Duodenal mucosa (tissue), 2 donors: ENCODE measurements at regions not wholly inside any gene's neighbourhood (a gene's known extent, or its start where the extent isn't known, plus 50 kb on each side); places are given as distances from the start of the nearest gene placed in this dataset.

Source experiments
- H3K27ac ChIP-seq: one replicate; pipeline ENCODE4 v1.7.0; 2013; ENCODE audit warnings: low read depth, low read length
- H3K27me3 ChIP-seq, 2 donors: one replicate each; pipeline ENCODE4 v1.7.0; 2013; ENCODE audit warnings: low read length in 2 of 2, control low read depth in 1 of 2; ENCODE audit not compliant: insufficient read depth in 2 of 2, control insufficient read depth in 1 of 2
- H3K36me3 ChIP-seq, 2 donors: one replicate each; pipeline ENCODE4 v1.7.0; 2013; ENCODE audit warnings: low read length in 2 of 2, control low read depth in 1 of 2; ENCODE audit not compliant: insufficient read depth in 2 of 2, control insufficient read depth in 1 of 2
- H3K4me1 ChIP-seq, 2 donors: one replicate each; pipeline ENCODE4 v1.7.0; 2013; ENCODE audit warnings: low read length in 2 of 2, control low read depth in 1 of 2; ENCODE audit not compliant: insufficient read depth in 2 of 2, control insufficient read depth in 1 of 2
- H3K4me3 ChIP-seq, 2 donors: one replicate each; pipeline ENCODE4 v1.7.0; 2013; ENCODE audit warnings: low read length in 2 of 2, low read depth in 1 of 2
- H3K9ac ChIP-seq, 2 donors: one replicate each; pipeline ENCODE4 v1.7.0; 2013; ENCODE audit warnings: low read length in 2 of 2, low read depth in 1 of 2
- H3K9me3 ChIP-seq, 2 donors: one replicate each; pipeline ENCODE4 v1.7.0; 2013; ENCODE audit warnings: low read length in 2 of 2, control low read depth in 1 of 2; ENCODE audit not compliant: control insufficient read depth in 1 of 2

- Histone ChIP-seq H3K36me3 (no peaks in the 10 kb centered on the region), H3K9me3 (no peaks in the 10 kb centered on the region), H3K27ac (no peak overlapping the region), H3K27me3 (peaks cover 0 to 3% of the 10 kb centered on the region in 2 donors), H3K9ac (no peak overlapping the region), H3K4me3 (no peak overlapping the region), H3K4me1 (no peaks in the 10 kb centered on the region)
Measured at GRCh38 chr15:98506172-98506571, 142.2 kb upstream of the IGF1R start.

GRCh38 chr15:98506711-98507110 lies 141.6 kb upstream of the IGF1R start:
- Histone ChIP-seq H3K4me3 (no peak overlapping the region), H3K36me3 (no peaks in the 10 kb centered on the region), H3K27me3 (peaks cover 0 to 3% of the 10 kb centered on the region in 2 donors), H3K9me3 (no peaks in the 10 kb centered on the region), H3K9ac (no peak overlapping the region), H3K4me1 (no peaks in the 10 kb centered on the region), H3K27ac (no peak overlapping the region)

GRCh38 chr15:98513428-98513986 lies 134.8 kb upstream of the IGF1R start:
- peak overlapping the region; percentile 31 to 66 for H3K4me3 ChIP-seq
- H3K9me3 ChIP-seq = no peaks in the 10 kb centered on the region
- no peaks in the 10 kb centered on the region for H3K36me3 ChIP-seq
- no peak overlapping the region for H3K9ac ChIP-seq
- H3K4me1 ChIP-seq = peaks cover 0 to 10% of the 10 kb centered on the region in 2 donors
- H3K27ac ChIP-seq = no peak overlapping the region
- no peaks in the 10 kb centered on the region for H3K27me3 ChIP-seq

GRCh38 chr15:98514034-98514622 lies 134.2 kb upstream of the IGF1R start:
- Histone ChIP-seq H3K9ac (no peak overlapping the region), H3K27ac (no peak overlapping the region)

GRCh38 chr15:98518823-98519561 lies 129.3 kb upstream of the IGF1R start:
- no peak overlapping the region for H3K4me3 ChIP-seq
- H3K9ac ChIP-seq = no peak overlapping the region
- H3K9me3 ChIP-seq = no peaks in the 10 kb centered on the region
- H3K4me1 ChIP-seq = peaks cover 0 to 5% of the 10 kb centered on the region in 2 donors
- no peak overlapping the region for H3K27ac ChIP-seq
- no peaks in the 10 kb centered on the region for H3K36me3 ChIP-seq
- no peaks in the 10 kb centered on the region for H3K27me3 ChIP-seq

More at GRCh38 chr15:98514034-98514622, 134.2 kb upstream of the IGF1R start:
- Histone ChIP-seq H3K9me3 (no peaks in the 10 kb centered on the region), H3K4me1 (peaks cover 0 to 10% of the 10 kb centered on the region in 2 donors), H3K27me3 (no peaks in the 10 kb centered on the region), H3K4me3 (peak overlapping the region; percentile 31 to 66), H3K36me3 (no peaks in the 10 kb centered on the region)

- Histone ChIP-seq H3K4me1 (no peaks in the 10 kb centered on the region), H3K4me3 (no peak overlapping the region), H3K27ac (no peak overlapping the region), H3K9ac (no peak overlapping the region), H3K9me3 (no peaks in the 10 kb centered on the region), H3K36me3 (no peaks in the 10 kb centered on the region), H3K27me3 (no peaks in the 10 kb centered on the region)
Measured at GRCh38 chr15:98519767-98520550, 128.4 kb upstream of the IGF1R start.

GRCh38 chr15:98522127-98522526 lies 126.2 kb upstream of the IGF1R start:
- Histone ChIP-seq H3K27me3 (no peaks in the 10 kb centered on the region), H3K27ac (no peak overlapping the region)

GRCh38 chr15:98523912-98524662 lies 124.3 kb upstream of the IGF1R start:
- H3K27me3 ChIP-seq = no peaks in the 10 kb centered on the region
- no peaks in the 10 kb centered on the region for H3K4me1 ChIP-seq
- H3K4me3 ChIP-seq = no peak overlapping the region
- no peak overlapping the region for H3K27ac ChIP-seq
- no peak overlapping the region for H3K9ac ChIP-seq
- no peaks in the 10 kb centered on the region for H3K36me3 ChIP-seq
- no peaks in the 10 kb centered on the region for H3K9me3 ChIP-seq

More at GRCh38 chr15:98522127-98522526, 126.2 kb upstream of the IGF1R start:
- Histone ChIP-seq H3K4me3 (no peak overlapping the region), H3K36me3 (no peaks in the 10 kb centered on the region), H3K9ac (no peak overlapping the region), H3K4me1 (no peaks in the 10 kb centered on the region), H3K9me3 (no peaks in the 10 kb centered on the region)

- Histone ChIP-seq H3K9me3 (no peaks in the 10 kb centered on the region), H3K4me1 (no peaks in the 10 kb centered on the region), H3K4me3 (no peak overlapping the region), H3K9ac (no peak overlapping the region), H3K36me3 (no peaks in the 10 kb centered on the region), H3K27me3 (peaks cover 0 to 8% of the 10 kb centered on the region in 2 donors), H3K27ac (no peak overlapping the region)
Measured at GRCh38 chr15:98524838-98525660, 123.3 kb upstream of the IGF1R start.
